ENCODE measurements at regions not wholly inside any gene's neighbourhood (a gene's known extent, or its start where the extent isn't known, plus 50 kb on each side); places are given as distances from the start of the nearest gene placed in this dataset.

DNA sequence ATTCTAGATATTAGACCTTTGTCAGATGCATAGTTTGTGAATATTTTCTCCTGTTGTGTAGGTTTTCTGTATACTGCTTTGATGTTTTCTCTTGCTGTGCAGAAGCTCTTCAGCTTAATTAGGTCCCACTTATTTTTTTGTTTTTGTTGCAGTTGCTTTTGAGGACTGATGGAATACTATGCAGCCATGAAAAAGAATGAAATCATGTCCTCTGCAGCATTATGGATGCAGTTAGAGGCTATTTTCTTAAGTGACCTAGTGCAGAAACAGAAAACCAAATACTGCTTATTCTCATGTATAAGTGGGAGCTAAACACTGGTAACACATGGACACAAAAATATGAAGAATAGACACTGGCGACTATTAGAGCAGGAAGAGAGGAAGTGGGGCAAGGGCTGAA, 155.0 kb upstream of the HNMT start:
- TF ChIP-seq NFRKB (IDR thresholded peaks at IDR 0.05): no peak
- no peak for TF ChIP-seq ARNT (IDR thresholded peaks at IDR 0.05)
- TF ChIP-seq TARDBP (IDR thresholded peaks at IDR 0.05): no peak
